ENCODE measurements at regions not wholly inside any gene's neighbourhood (a gene's known extent, or its start where the extent isn't known, plus 50 kb on each side); places are given as distances from the start of the nearest gene placed in this dataset.

- no peak for DNase-seq (ENCODE audit: extremely low spot score)
- TF ChIP-seq ARNT (IDR thresholded peaks at IDR 0.05): no peak
- no peak for TF ChIP-seq L3MBTL2 (conservative IDR thresholded peaks at IDR 0.05)
- TF ChIP-seq HDGF (IDR thresholded peaks at IDR 0.05; ENCODE audit: borderline replicate concordance): no peak
- TF ChIP-seq LEF1 (IDR thresholded peaks at IDR 0.05; ENCODE audit: borderline replicate concordance): no peak
- TF ChIP-seq ZNF384 (IDR thresholded peaks at IDR 0.05): no peak
- TF ChIP-seq BHLHE40 (IDR thresholded peaks at IDR 0.05; ENCODE audit: borderline replicate concordance): no peak
- no peak for TF ChIP-seq PKNOX1 (IDR thresholded peaks at IDR 0.05)
- TF ChIP-seq TARDBP (IDR thresholded peaks at IDR 0.05): no peak
- TF ChIP-seq ELF4 (IDR thresholded peaks at IDR 0.05): no peak
- TF ChIP-seq FOXM1 (IDR thresholded peaks at IDR 0.05; ENCODE audit: borderline replicate concordance): no peak
- TF ChIP-seq CTBP1 (IDR thresholded peaks at IDR 0.05; ENCODE audit: borderline replicate concordance): no peak
- no peak for TF ChIP-seq FOXK2 (IDR thresholded peaks at IDR 0.05)
- TF ChIP-seq SUZ12 (IDR thresholded peaks at IDR 0.05): no peak
- no peak for TF ChIP-seq FOXA1 (IDR thresholded peaks at IDR 0.05)
- TF ChIP-seq SP1 (IDR thresholded peaks at IDR 0.05): no peak
- POLR2A ChIA-PET: no interaction called here
- CTCF ChIA-PET: no interaction called here
Measured at GRCh38 chr1:65495137-65495536, 74.7 kb downstream of the LEPR start.

- TF ChIP-seq TARDBP (IDR thresholded peaks at IDR 0.05) (no peak), FOXA1 (IDR thresholded peaks at IDR 0.05) (no peak), SUZ12 (IDR thresholded peaks at IDR 0.05) (no peak), CTBP1 (IDR thresholded peaks at IDR 0.05; ENCODE audit: borderline replicate concordance) (no peak), ELF4 (IDR thresholded peaks at IDR 0.05) (no peak), LEF1 (IDR thresholded peaks at IDR 0.05; ENCODE audit: borderline replicate concordance) (no peak), L3MBTL2 (conservative IDR thresholded peaks at IDR 0.05) (no peak), SP1 (IDR thresholded peaks at IDR 0.05) (no peak), HDGF (IDR thresholded peaks at IDR 0.05; ENCODE audit: borderline replicate concordance) (no peak), ZNF384 (IDR thresholded peaks at IDR 0.05) (no peak), NFRKB (IDR thresholded peaks at IDR 0.05) (no peak), FOXM1 (IDR thresholded peaks at IDR 0.05; ENCODE audit: borderline replicate concordance) (no peak)
- no peak for DNase-seq (ENCODE audit: extremely low spot score)
- ChIA-PET POLR2A (no interaction called here), CTCF (no interaction called here)
Measured at GRCh38 chr1:65497256-65497830, 76.9 kb downstream of the LEPR start.

- DNase-seq (ENCODE audit: extremely low spot score): no peak
- CTCF ChIA-PET: no interaction called here
- TF ChIP-seq BHLHE40 (IDR thresholded peaks at IDR 0.05; ENCODE audit: borderline replicate concordance) (no peak), SUZ12 (IDR thresholded peaks at IDR 0.05) (no peak), PKNOX1 (IDR thresholded peaks at IDR 0.05) (no peak), CTBP1 (IDR thresholded peaks at IDR 0.05; ENCODE audit: borderline replicate concordance) (no peak), FOXK2 (IDR thresholded peaks at IDR 0.05) (no peak)
- POLR2A ChIA-PET: no interaction called here
Measured at GRCh38 chr1:65503427-65503826, 83.0 kb downstream of the LEPR start.

- no peak for DNase-seq (ENCODE audit: extremely low spot score)
- ChIA-PET POLR2A (no interaction called here), CTCF (interaction anchor here (0.7 kb wide), 1 partner anchor 13 kb away, joined by 3 read pairs; no protein-coding TSS in a partner anchor)
- TF ChIP-seq HDGF (IDR thresholded peaks at IDR 0.05; ENCODE audit: borderline replicate concordance) (no peak), LEF1 (IDR thresholded peaks at IDR 0.05; ENCODE audit: borderline replicate concordance) (no peak), SUZ12 (IDR thresholded peaks at IDR 0.05) (no peak), ZNF384 (IDR thresholded peaks at IDR 0.05) (no peak), NFRKB (IDR thresholded peaks at IDR 0.05) (no peak), FOXK2 (IDR thresholded peaks at IDR 0.05) (no peak), L3MBTL2 (conservative IDR thresholded peaks at IDR 0.05) (no peak)
Measured at GRCh38 chr1:65504263-65504662, 83.8 kb downstream of the LEPR start.

- CTCF ChIA-PET: interaction anchor here (0.6 to 1.0 kb wide), 2 partner anchors 13 to 38 kb away, joined by 4 to 8 read pairs; no protein-coding TSS in a partner anchor
- POLR2A ChIA-PET: no interaction called here
- DNase-seq (ENCODE audit: extremely low spot score): no peak
- TF ChIP-seq SUZ12 (IDR thresholded peaks at IDR 0.05) (no peak), FOXM1 (IDR thresholded peaks at IDR 0.05; ENCODE audit: borderline replicate concordance) (no peak), BHLHE40 (IDR thresholded peaks at IDR 0.05; ENCODE audit: borderline replicate concordance) (no peak), FOXA1 (IDR thresholded peaks at IDR 0.05) (no peak), ZNF384 (IDR thresholded peaks at IDR 0.05) (no peak), LEF1 (IDR thresholded peaks at IDR 0.05; ENCODE audit: borderline replicate concordance) (no peak)
Measured at GRCh38 chr1:65505547-65506300, 85.3 kb downstream of the LEPR start.

- TF ChIP-seq ELF4 (IDR thresholded peaks at IDR 0.05): no peak
- no peak for TF ChIP-seq LEF1 (IDR thresholded peaks at IDR 0.05; ENCODE audit: borderline replicate concordance)
- no peak for TF ChIP-seq ZNF384 (IDR thresholded peaks at IDR 0.05)
- TF ChIP-seq BHLHE40 (IDR thresholded peaks at IDR 0.05; ENCODE audit: borderline replicate concordance): no peak
- no peak for TF ChIP-seq CTBP1 (IDR thresholded peaks at IDR 0.05; ENCODE audit: borderline replicate concordance)
- TF ChIP-seq FOXA1 (IDR thresholded peaks at IDR 0.05): no peak
- TF ChIP-seq FOXK2 (IDR thresholded peaks at IDR 0.05): no peak
- TF ChIP-seq ARNT (IDR thresholded peaks at IDR 0.05): no peak
- no peak for TF ChIP-seq SUZ12 (IDR thresholded peaks at IDR 0.05)
- no peak for TF ChIP-seq NFRKB (IDR thresholded peaks at IDR 0.05)
- no peak for TF ChIP-seq PKNOX1 (IDR thresholded peaks at IDR 0.05)
- TF ChIP-seq FOXM1 (IDR thresholded peaks at IDR 0.05; ENCODE audit: borderline replicate concordance): no peak
- TF ChIP-seq TARDBP (IDR thresholded peaks at IDR 0.05): no peak
- TF ChIP-seq L3MBTL2 (conservative IDR thresholded peaks at IDR 0.05): no peak
- TF ChIP-seq HDGF (IDR thresholded peaks at IDR 0.05; ENCODE audit: borderline replicate concordance): no peak
- no peak for TF ChIP-seq SP1 (IDR thresholded peaks at IDR 0.05)
- DNase-seq (ENCODE audit: extremely low spot score): no peak
- CTCF ChIA-PET: no interaction called here
- POLR2A ChIA-PET: no interaction called here
Measured at GRCh38 chr1:65508051-65508450, 87.6 kb downstream of the LEPR start.

Measured in HEK293T (cell line).